Activated T-helper 1 cell treated with anti-CD3 and anti-CD28 coated beads, Interleukin-12 subunit alpha, Interleukin-12 subunit beta, Interleukin-2, Interleukin-4 antibody, amounts not matched to agents 30 ng/mL and 10 ng/mL and 1 ng/mL, durations not matched to agents 14 hours and 24 hours and 36 hours (primary cell): ENCODE measurements at regions not wholly inside any gene's neighbourhood (a gene's known extent, or its start where the extent isn't known, plus 50 kb on each side); places are given as distances from the start of the nearest gene placed in this dataset.

Experiments
- DNase-seq: peaks from one replicate; pipeline ENCODE4 v3.0.0; 2021; ENCODE audit warnings: low spot score
- H3K27ac Mint-ChIP-seq: one replicate; pipeline ENCODE4 v1.8.0; 2021; ENCODE audit warnings: mild to moderate bottlenecking, mixed read lengths
- H3K27me3 Mint-ChIP-seq: one replicate; pipeline ENCODE4 v1.8.0; 2022; ENCODE audit warnings: mild to moderate bottlenecking, moderate library complexity, mixed read lengths; ENCODE audit not compliant: insufficient read depth
- H3K36me3 Mint-ChIP-seq: one replicate; pipeline ENCODE4 v1.8.0; 2021; ENCODE audit warnings: low read depth, mixed read lengths
- H3K4me1 Mint-ChIP-seq: one replicate; pipeline ENCODE4 v1.8.0; 2021; ENCODE audit warnings: low read depth, mixed read lengths
- H3K4me3 Mint-ChIP-seq: one replicate; pipeline ENCODE4 v1.8.0; 2021; ENCODE audit warnings: mild to moderate bottlenecking, moderate library complexity, mixed read lengths
- H3K9me3 Mint-ChIP-seq: one replicate; pipeline ENCODE4 v1.8.0; 2021; ENCODE audit warnings: mixed read lengths
- intact Hi-C: fragments of 100-400 bp; cut with micrococcal nuclease; formaldehyde crosslinking; loops from one replicate; pipeline ENCODE4 v1.15.1; 2024

GRCh38 chr3:64464955-64465354 lies 222.8 kb downstream of the ADAMTS9 start:
- H3K4me1 Mint-ChIP-seq = peaks cover 6% of the 10 kb centered on the region
- no peak overlapping the region for H3K4me3 Mint-ChIP-seq
- H3K9me3 Mint-ChIP-seq = no peaks in the 10 kb centered on the region
- H3K36me3 Mint-ChIP-seq = no peaks in the 10 kb centered on the region
- H3K27ac Mint-ChIP-seq = no peak overlapping the region
- peaks cover 2% of the 10 kb centered on the region for H3K27me3 Mint-ChIP-seq
- no peak for DNase-seq
- intact Hi-C loops = no loop called here

GRCh38 chr3:64463981-64464380 lies 223.8 kb downstream of the ADAMTS9 start:
- H3K27me3 Mint-ChIP-seq = peaks cover under 1% of the 10 kb centered on the region
- intact Hi-C loops = loop anchor here (1.0 kb wide), 1 partner anchor 434 kb away; no protein-coding TSS in a partner anchor

DNA sequence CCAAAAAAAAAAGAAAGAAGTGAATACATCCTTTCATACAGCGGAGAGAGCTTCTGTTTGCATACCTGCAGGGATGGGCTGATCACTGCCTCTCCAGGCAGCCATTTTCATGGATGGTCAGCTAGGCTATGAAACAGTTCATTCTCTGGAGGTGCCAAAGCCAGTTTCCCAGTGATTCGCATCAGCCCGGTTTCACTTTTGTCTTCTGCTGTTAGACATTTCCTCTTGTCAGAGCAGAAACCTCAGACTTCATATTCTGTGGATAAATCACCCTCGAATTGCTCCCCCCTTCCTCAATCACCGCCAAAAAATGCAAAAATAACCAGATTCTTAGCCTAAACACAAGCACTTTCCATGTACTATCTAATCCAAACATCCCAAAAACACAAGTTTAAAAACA lies 225.6 kb downstream of the ADAMTS9 start:
- Mint-ChIP-seq H3K27ac (no peak overlapping the region), H3K27me3 (peaks cover 10% of the 10 kb centered on the region), H3K9me3 (no peaks in the 10 kb centered on the region), H3K4me3 (no peak overlapping the region), H3K36me3 (no peaks in the 10 kb centered on the region), H3K4me1 (peaks cover 6% of the 10 kb centered on the region)
- no peak for DNase-seq
- intact Hi-C loops = no loop called here

More at GRCh38 chr3:64463981-64464380, 223.8 kb downstream of the ADAMTS9 start:
- Mint-ChIP-seq H3K9me3 (no peaks in the 10 kb centered on the region), H3K36me3 (no peaks in the 10 kb centered on the region), H3K4me3 (no peak overlapping the region), H3K4me1 (peaks cover 6% of the 10 kb centered on the region), H3K27ac (no peak overlapping the region)
- no peak for DNase-seq

DNA sequence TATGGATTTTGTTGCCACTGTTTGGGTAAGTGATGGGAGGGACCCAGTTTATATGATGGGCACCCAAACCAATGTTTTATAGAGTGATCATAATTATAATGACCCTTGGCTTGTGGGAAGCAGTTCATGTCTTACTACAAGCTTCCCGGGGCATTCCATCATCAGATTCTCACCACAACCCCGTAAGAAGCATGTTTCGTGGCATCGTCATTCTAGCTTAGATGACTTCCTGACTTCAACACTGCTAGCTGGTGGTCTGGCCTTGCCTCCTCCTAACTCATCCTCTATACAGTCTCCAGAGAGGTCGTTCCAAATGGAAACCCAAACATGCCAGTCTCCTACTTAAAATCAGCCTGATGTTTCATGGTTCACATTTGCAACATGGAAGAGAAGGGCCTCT lies 226.9 kb downstream of the ADAMTS9 start:
- no peak for DNase-seq
- peaks cover 17% of the 10 kb centered on the region for H3K27me3 Mint-ChIP-seq
- no peak overlapping the region for H3K27ac Mint-ChIP-seq
- peaks cover 6% of the 10 kb centered on the region for H3K4me1 Mint-ChIP-seq
- H3K9me3 Mint-ChIP-seq = no peaks in the 10 kb centered on the region
- no peak overlapping the region for H3K4me3 Mint-ChIP-seq
- intact Hi-C loops = no loop called here
- H3K36me3 Mint-ChIP-seq = no peaks in the 10 kb centered on the region

DNA sequence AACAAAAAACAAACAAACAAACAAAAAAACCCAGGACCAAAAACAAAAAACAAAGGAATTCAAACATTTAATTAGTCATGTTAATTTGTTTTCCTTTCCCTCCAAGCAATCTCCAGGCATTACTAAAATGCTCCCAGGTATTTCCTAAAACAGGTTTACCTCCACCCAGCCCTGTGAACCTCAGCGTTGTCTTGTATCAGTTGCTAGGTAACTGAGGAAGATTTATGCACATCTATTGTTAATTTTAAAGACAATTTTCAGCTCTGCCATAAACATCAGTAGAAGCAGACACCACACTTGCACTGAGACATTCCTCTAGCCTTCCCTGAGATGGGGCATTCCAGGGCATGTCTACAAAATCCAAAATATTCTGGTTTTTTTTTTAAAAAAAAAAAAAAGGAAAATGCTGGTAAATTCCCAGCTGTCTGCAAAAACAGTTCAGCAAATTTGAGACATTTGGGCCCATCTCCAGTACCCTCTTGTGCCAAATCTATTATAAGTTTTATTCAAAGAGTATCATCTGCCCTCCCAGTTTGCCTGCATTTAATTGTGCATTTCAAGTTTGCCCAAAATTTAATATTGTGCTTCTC lies 227.6 kb downstream of the ADAMTS9 start:
- no peak for DNase-seq
- H3K27ac Mint-ChIP-seq = no peak overlapping the region
- peaks cover 6% of the 10 kb centered on the region for H3K4me1 Mint-ChIP-seq
- no peak overlapping the region for H3K4me3 Mint-ChIP-seq
- H3K36me3 Mint-ChIP-seq = no peaks in the 10 kb centered on the region
- intact Hi-C loops = no loop called here
- H3K27me3 Mint-ChIP-seq = peaks cover 17% of the 10 kb centered on the region
- H3K9me3 Mint-ChIP-seq = no peaks in the 10 kb centered on the region

- peaks cover 17% of the 10 kb centered on the region for H3K27me3 Mint-ChIP-seq
- no peak overlapping the region for H3K27ac Mint-ChIP-seq
- H3K36me3 Mint-ChIP-seq = no peaks in the 10 kb centered on the region
- H3K9me3 Mint-ChIP-seq = no peaks in the 10 kb centered on the region
- H3K4me1 Mint-ChIP-seq = peaks cover 6% of the 10 kb centered on the region
- intact Hi-C loops = no loop called here
- DNase-seq = no peak
- no peak overlapping the region for H3K4me3 Mint-ChIP-seq
Observed at GRCh38 chr3:64459711-64460110, 228.1 kb downstream of the ADAMTS9 start.

DNA sequence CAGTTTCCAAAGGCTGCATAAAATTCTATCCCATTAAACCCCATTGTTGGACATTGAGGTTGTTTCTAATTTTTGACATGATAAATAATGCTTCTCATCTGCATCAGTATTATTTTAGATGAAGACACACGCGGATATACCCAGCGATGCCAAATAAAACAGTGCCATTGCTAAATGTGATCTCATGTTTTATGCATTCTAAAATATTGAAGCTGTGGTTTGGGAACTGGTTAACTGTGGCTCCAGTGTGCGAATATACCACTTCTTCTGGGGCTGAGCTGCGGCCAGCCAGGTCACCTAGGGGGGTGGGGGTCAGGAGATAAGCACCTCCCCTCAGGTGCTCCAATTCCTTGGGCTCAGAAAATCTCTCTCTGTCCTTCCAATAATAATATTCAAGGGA lies 230.0 kb downstream of the ADAMTS9 start:
- H3K4me3 Mint-ChIP-seq = no peak overlapping the region
- H3K27me3 Mint-ChIP-seq = peaks cover 19% of the 10 kb centered on the region
- H3K9me3 Mint-ChIP-seq = no peaks in the 10 kb centered on the region
- DNase-seq = no peak
- no peak overlapping the region for H3K27ac Mint-ChIP-seq
- peaks cover 11% of the 10 kb centered on the region for H3K4me1 Mint-ChIP-seq
- no peaks in the 10 kb centered on the region for H3K36me3 Mint-ChIP-seq
- intact Hi-C loops = no loop called here

DNA sequence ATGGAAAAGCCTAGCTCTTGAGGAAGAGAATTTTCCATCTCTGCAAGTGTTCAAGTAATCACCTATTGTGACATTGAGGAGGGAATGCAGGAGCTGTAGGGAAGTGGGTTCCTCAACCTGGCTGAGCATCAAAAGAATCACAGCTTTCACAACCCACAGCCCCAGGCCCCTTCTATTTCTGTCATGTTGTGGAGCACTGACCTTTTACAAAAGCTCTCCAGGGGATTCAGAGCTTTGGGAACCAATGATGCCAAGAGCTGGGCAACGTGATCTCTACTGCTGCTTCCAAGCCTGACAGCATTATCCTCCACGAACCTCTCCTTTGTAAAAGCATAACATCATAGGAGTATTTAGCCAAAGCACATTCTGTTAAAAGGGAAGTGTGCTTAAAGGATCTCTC lies 231.1 kb downstream of the ADAMTS9 start:
- no peaks in the 10 kb centered on the region for H3K36me3 Mint-ChIP-seq
- peaks cover 19% of the 10 kb centered on the region for H3K27me3 Mint-ChIP-seq
- H3K4me3 Mint-ChIP-seq = no peak overlapping the region
- peaks cover 5% of the 10 kb centered on the region for H3K4me1 Mint-ChIP-seq
- no peak overlapping the region for H3K27ac Mint-ChIP-seq
- intact Hi-C loops = no loop called here
- H3K9me3 Mint-ChIP-seq = no peaks in the 10 kb centered on the region
- no peak for DNase-seq

DNA sequence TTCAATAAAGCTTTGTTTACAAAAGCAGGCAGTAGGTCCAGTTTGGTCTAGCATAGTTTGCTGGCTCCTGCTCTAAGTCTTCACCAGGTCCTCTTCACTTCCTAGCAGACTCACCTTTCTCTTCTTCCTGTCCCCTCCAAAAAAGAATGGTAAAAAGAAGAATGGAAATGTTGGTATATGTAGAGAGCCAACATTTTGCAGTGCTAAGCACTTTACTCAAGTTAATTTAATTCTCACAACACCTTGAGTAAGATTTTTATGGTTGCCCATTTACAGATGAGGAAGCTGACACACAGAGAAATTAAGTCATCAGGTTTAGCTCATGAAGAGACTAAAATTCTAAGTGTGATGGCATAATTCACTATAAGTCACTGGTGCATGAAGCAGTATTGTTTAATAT lies 230.1 kb upstream of the PRICKLE2 start:
- H3K4me1 Mint-ChIP-seq = peaks cover 5% of the 10 kb centered on the region
- no peak overlapping the region for H3K4me3 Mint-ChIP-seq
- H3K27ac Mint-ChIP-seq = no peak overlapping the region
- intact Hi-C loops = no loop called here
- no peaks in the 10 kb centered on the region for H3K9me3 Mint-ChIP-seq
- no peaks in the 10 kb centered on the region for H3K36me3 Mint-ChIP-seq
- DNase-seq = no peak
- H3K27me3 Mint-ChIP-seq = peaks cover 21% of the 10 kb centered on the region

DNA sequence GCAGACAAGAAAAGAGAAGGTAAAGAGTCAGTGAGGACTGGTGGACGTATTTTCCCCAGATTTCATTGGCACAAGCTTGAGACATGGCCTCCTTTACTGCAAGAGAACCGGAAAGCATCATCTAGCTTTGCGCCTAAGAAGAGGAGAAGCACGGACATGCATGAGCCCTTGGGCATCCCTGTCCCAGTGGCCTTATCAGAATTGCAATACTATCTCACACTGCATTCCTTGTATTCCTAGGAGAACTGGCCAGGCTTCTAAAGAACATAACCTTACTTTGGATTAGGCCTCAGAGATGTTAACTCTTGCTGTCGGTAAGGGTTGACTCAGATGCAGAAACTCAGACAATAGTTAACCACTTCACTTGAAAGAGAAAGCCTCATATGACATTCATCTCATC lies 229.5 kb upstream of the PRICKLE2 start:
- intact Hi-C loops = no loop called here
- Mint-ChIP-seq H3K9me3 (no peaks in the 10 kb centered on the region), H3K36me3 (no peaks in the 10 kb centered on the region), H3K4me1 (peaks cover 5% of the 10 kb centered on the region), H3K27me3 (peaks cover 23% of the 10 kb centered on the region), H3K4me3 (no peak overlapping the region), H3K27ac (no peak overlapping the region)
- DNase-seq = no peak

- H3K27me3 Mint-ChIP-seq = peaks cover 24% of the 10 kb centered on the region
- intact Hi-C loops = no loop called here
- no peak overlapping the region for H3K27ac Mint-ChIP-seq
- no peaks in the 10 kb centered on the region for H3K9me3 Mint-ChIP-seq
- H3K4me1 Mint-ChIP-seq = peaks cover 5% of the 10 kb centered on the region
- no peaks in the 10 kb centered on the region for H3K36me3 Mint-ChIP-seq
- H3K4me3 Mint-ChIP-seq = no peak overlapping the region
- DNase-seq = no peak
Observed at GRCh38 chr3:64454179-64454578, 228.9 kb upstream of the PRICKLE2 start.

DNA sequence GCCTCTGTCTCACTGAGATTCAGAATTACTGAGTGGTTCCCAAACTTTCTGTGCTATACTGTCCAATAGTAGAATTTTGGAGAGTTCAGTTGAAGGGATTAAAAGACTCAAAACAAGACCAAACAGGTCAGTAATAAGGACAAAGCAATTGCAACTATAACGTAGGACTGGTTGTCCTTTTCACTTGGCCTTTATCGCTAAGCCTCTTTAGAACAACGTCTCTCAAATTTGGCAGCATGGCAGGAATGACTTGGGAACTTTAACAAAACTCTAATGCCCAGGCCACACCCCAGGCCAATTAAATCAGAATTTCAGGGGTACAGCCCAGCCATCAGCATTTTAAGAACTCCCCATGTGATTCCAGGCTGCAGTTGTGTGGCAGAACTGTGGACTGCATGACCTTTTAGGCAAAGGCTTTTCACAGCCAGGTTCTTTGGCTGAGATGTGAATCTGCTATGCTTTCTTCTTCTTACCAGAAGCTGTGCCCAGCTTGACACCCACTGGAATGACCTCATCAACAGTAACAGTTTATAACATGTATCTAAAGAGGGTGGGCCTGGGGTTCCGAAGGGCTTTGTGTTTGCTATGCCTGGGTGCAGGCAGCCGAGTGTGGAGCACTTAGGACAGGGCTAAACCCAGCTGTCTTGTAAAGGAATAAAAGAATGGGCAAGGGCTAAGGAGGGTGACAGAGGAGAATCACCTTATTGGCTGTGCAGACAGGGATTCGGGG lies 226.2 kb upstream of the PRICKLE2 start:
- peaks cover 5% of the 10 kb centered on the region for H3K4me1 Mint-ChIP-seq
- no peak overlapping the region for H3K4me3 Mint-ChIP-seq
- intact Hi-C loops = no loop called here
- no peak overlapping the region for H3K27ac Mint-ChIP-seq
- no peaks in the 10 kb centered on the region for H3K9me3 Mint-ChIP-seq
- H3K27me3 Mint-ChIP-seq = peaks cover 24% of the 10 kb centered on the region
- no peaks in the 10 kb centered on the region for H3K36me3 Mint-ChIP-seq
- no peak for DNase-seq

DNA sequence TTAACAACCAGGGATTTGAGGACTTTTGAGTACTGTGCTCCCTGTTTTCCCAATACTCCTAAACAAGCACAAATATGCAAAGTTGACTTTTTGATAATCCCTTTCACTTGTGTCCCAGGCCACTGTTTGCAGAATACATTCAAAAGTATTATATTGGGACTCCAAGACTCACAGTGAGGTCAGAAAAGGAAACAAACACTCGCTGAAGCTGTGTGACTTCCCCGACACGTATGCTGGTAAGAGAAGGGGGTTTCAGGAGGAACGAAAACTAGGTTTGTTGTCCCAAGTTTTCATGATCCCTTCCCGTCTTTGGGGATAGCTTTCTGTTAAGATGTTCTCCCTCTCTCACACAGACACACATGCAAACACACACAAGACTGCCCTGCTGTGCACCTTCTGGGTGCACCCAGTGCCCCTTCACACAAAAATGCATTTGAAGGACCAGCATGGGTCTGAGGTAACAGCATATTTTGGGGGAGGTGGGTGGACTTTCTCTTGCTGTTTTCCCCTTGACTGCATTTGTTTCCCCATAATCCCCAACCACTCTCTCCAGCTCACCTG lies 225.2 kb upstream of the PRICKLE2 start:
- DNase-seq = no peak
- Mint-ChIP-seq H3K4me3 (no peak overlapping the region), H3K27ac (no peak overlapping the region), H3K4me1 (peaks cover 5% of the 10 kb centered on the region), H3K27me3 (peaks cover 30% of the 10 kb centered on the region), H3K9me3 (no peaks in the 10 kb centered on the region), H3K36me3 (no peaks in the 10 kb centered on the region)
- intact Hi-C loops = no loop called here
